ENCODE measurements at regions not wholly inside any gene's neighbourhood (a gene's known extent, or its start where the extent isn't known, plus 50 kb on each side); places are given as distances from the start of the nearest gene placed in this dataset.

DNA sequence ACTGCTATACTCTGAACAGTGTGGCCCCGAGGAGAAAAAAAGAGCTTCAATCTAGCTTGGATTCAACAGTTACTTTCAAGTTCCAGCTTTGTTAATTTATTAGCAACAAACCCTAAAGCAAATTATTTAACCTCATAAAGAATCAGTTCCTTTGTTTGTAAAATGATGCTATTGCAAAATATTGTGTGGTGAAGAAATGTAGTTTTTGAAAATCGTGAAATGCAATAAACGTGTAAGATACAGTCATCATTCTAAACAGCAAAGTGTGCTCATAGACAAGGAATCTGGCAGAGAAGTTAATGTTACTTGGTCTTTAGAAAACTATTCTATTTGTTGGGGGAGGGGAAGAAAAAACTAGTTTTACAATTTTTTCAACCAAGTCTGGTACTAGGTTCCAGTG lies 297.6 kb upstream of the ADGRL4 start:
- TF ChIP-seq EZH2 (IDR thresholded peaks at IDR 0.05) (no peak), POLR2AphosphoS5 (IDR thresholded peaks at IDR 0.05; ENCODE audit: borderline replicate concordance, low read depth, low read length) (no peak), FOXP2 (optimal IDR thresholded peaks at IDR 0.05; ENCODE audit: control extremely low read depth, extremely low read length, insufficient read depth) (no peak)

All from SK-N-MC (cell line).